ENCODE measurements at regions not wholly inside any gene's neighbourhood (a gene's known extent, or its start where the extent isn't known, plus 50 kb on each side); places are given as distances from the start of the nearest gene placed in this dataset.

DNA sequence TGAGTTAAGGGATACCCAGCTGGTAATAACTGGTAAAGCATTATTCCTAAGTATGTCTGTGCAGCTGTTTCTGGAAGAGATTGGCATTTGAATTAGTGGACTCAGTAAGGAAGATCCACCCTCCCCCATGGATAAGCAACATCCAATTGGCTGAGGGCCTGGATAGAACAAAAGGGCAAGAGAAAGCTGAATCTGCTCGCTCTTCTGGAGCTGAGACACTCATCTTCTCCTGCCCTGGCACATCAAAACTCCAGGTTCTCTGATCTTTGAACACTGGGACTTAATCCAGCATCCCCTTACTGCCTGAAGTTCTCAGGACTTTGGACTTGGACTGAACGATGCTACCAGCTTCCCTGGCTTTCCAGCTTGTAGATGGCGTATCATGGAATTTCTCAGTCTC lies 63.1 kb upstream of the CNOT2 start:
- no peak for ATAC-seq
- Mint-ChIP-seq H3K27me3 (ENCODE audit: low read depth) (peaks cover 2% of the 10 kb centered on the region), H3K4me3 (no peak overlapping the region), H3K9me3 (ENCODE audit: insufficient read depth) (no peaks in the 10 kb centered on the region), H3K36me3 (ENCODE audit: low read depth) (no peaks in the 10 kb centered on the region), H3K4me1 (ENCODE audit: low read depth) (no peaks in the 10 kb centered on the region), H3K27ac (no peak overlapping the region)
- POLR2A ChIA-PET, result no interaction called here
- DNase-seq, result no peak
- CTCF ChIA-PET, result no interaction called here

DNA sequence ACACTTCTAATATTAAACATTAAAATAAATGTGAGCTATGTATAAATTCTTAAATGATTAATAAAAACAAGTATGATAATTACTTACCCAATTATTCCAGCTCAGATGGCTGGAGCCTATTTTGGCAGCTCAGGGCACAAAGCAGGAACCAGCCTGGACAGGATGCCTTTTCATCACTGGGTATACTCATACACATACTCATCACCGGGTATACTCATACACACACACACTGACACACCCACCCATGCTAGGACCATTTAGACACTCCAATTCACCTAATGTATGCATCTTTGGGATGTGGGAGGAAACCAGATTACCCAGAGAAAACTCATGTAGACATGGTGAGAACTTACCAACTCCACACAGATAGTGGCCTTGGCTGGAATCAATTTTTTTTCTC lies 57.9 kb upstream of the CNOT2 start:
- POLR2A ChIA-PET, result no interaction called here
- CTCF ChIA-PET, result no interaction called here

DNA sequence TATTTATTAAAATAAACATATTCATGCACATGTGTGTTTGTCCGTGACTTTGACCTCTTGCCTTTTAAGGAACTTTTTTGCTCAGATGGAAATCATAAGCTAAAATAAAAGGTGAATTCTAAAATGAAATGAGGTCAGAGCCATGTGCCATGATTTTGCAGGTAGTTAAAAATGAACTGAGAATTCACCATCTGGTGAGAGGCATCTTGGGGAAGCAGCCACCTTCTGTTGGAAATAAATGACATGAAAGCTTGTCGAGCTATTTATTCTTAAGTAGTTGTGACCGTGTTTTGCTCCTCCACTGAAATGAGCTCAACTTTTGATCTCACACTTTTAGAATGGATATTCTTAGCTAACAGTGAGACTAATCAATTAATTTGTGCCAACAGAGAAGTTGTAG lies 56.8 kb upstream of the CNOT2 start:
- H3K27me3 Mint-ChIP-seq (ENCODE audit: low read depth), result peaks cover 2% of the 10 kb centered on the region
- H3K36me3 Mint-ChIP-seq (ENCODE audit: low read depth), result no peaks in the 10 kb centered on the region
- ATAC-seq (no peak), DNase-seq (no peak)
- ChIA-PET CTCF (no interaction called here), POLR2A (interaction anchor here (0.6 kb wide), 1 partner anchor 149 kb away, joined by 3 read pairs; no protein-coding TSS in a partner anchor)
- H3K4me3 Mint-ChIP-seq, result no peak overlapping the region
- H3K9me3 Mint-ChIP-seq (ENCODE audit: insufficient read depth), result no peaks in the 10 kb centered on the region
- H3K4me1 Mint-ChIP-seq (ENCODE audit: low read depth), result no peaks in the 10 kb centered on the region
- no peak overlapping the region for H3K27ac Mint-ChIP-seq

More for the DNA sequence above, 57.9 kb upstream of the CNOT2 start:
- Mint-ChIP-seq H3K4me1 (ENCODE audit: low read depth) (no peaks in the 10 kb centered on the region), H3K36me3 (ENCODE audit: low read depth) (no peaks in the 10 kb centered on the region), H3K4me3 (no peak overlapping the region), H3K27ac (no peak overlapping the region), H3K9me3 (ENCODE audit: insufficient read depth) (no peaks in the 10 kb centered on the region), H3K27me3 (ENCODE audit: low read depth) (peaks cover 2% of the 10 kb centered on the region)
- DNase-seq, result no peak
- ATAC-seq, result no peak

DNA sequence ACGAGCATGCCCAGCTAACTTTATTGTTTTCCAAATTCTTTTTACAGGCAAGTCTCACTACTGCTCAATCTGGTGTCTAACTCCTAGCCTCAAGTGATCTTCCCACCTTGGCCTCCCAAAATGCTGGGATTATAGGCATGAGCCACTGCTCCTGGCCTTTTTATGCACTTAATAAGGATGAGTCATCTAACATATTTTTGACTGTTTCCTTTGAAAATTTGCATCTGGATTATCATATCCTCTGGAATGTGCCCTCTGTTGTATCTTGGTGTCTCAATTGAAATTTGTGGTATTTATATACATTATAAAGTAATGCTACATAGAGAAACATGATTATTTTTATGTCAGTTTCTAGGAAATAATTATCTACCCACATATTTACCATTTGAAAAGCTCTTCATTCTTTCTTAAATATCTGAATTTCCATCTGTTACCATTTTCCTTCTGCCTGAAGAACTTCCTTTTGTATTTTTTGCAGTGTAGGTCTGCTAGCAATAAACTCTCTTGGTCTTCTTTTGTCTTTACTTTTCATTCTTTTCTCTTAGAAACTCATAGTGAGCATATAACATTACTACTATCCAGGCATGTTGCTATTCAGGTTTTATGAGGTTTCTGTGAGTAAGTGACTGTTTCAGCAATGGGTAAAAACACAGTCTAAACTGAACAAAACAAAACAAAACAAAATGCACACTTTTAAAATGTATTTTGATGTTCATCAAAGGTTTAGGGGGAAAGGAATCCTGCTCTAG lies 52.8 kb upstream of the CNOT2 start:
- no peaks in the 10 kb centered on the region for H3K9me3 Mint-ChIP-seq (ENCODE audit: insufficient read depth)
- no peak overlapping the region for H3K27ac Mint-ChIP-seq
- ChIA-PET CTCF (no interaction called here), POLR2A (no interaction called here)
- H3K27me3 Mint-ChIP-seq (ENCODE audit: low read depth), result peaks cover 2% of the 10 kb centered on the region
- H3K36me3 Mint-ChIP-seq (ENCODE audit: low read depth), result no peaks in the 10 kb centered on the region
- DNase-seq, result no peak
- no peak for ATAC-seq
- no peaks in the 10 kb centered on the region for H3K4me1 Mint-ChIP-seq (ENCODE audit: low read depth)
- no peak overlapping the region for H3K4me3 Mint-ChIP-seq

All from activated CD8-positive, alpha-beta T cell treated with anti-CD3 and anti-CD28 coated beads, Interleukin-2, amount 10 ng/mL, durations not matched to agents 7 days and 5 days (primary cell).